ENCODE measurements at regions not wholly inside any gene's neighbourhood (a gene's known extent, or its start where the extent isn't known, plus 50 kb on each side); places are given as distances from the start of the nearest gene placed in this dataset.
"Not testable (repeated sequence)": the region's sequence is repeated elsewhere in the genome, so short reads cannot be mapped to it uniquely, and the experiment has no call there.

GRCh38 chr11:70549386-70549785, 151.1 kb downstream of the CTTN start:
- DNase-seq (ENCODE audit: low spot score), result no peak

- DNase-seq (ENCODE audit: low spot score), result no peak
Observed at GRCh38 chr11:70549796-70550195, 151.5 kb downstream of the CTTN start.

DNA sequence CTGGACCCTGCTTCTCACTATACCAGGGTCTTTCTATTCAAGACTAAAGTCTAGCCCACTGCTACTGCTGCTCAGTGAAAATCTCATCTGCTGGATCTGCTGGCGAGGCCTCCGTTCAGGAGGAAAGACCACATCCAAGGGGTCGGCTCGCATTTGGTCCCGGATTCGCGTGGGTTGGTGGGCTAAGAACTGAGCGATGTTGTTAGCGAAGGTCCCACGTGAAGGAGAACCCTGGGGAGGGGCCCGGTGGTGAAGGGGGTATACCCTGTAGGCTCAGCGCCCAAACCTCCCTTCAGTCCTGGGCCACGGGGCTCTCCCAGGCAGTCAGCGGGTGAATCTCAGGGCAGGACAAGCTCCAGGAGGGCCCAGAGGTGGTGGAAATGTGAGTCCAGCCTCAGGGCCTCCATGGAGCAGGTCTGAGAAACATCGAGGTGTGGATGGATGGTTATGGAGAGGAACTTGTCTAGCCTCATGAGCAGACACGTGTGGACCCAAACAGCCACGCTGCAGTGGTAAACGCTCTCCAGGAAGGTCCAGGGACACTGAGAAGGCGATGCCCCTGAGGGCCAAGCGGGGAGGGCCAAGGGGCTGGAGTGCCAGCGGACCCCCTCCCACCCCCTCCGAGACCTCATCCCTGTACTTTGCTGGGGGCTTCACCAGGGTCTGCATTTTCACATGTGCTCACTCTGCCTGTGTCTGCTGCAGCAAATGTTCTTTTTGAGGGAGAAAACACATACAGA, 152.3 kb downstream of the CTTN start:
- no peak for DNase-seq (ENCODE audit: low spot score)

GRCh38 chr11:70551351-70552166, 153.2 kb downstream of the CTTN start:
- DNase-seq (ENCODE audit: low spot score), result no peak

DNA sequence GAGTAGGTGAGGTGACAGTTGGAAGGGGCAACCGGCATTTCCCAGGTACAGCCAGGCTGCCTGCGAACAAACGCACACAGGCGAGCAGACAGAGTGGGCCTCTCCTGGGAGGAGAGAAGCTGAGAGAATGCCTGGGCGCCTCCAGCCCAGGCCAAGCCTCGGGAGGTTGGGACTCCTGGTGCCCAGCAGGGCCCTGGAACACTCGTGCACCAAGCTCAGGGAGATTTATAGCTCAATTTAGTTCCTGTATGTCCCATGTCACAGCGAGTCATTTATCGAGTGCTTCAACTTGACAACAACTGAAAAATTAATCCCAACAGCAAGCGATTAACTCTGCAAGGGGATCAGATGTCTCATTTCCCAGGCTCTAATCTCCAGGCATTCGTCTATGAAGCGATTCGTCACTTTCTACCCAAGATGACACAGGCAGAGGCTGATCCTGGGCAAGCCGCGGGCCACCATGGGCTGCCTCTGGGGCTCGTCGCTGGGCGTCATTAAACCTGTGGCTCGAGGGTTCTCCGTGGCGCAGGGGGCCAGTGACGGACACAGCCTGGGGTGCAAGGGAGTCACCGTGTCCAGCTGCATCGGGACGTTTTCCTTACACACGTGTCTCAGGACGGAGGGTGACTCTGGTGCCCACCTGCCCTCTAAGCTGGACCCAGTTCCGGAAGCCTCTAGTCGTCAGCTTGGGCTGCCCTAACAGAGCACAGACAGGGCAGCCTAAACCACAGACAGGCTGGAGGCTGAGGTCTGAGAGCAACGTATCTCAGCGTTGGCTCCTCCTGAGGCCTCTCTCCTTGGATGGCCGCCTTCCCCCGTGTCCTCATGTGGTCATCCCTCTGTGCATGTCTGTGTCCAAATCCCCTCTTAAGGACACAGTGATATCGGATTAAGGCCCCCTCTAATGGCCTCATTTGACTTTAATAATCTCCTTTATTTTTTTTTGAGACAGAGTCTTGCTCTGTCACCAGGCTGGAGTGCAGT, 154.1 kb downstream of the CTTN start:
- DNase-seq (ENCODE audit: low spot score), result no peak

GRCh38 chr11:70555078-70555477, 156.7 kb downstream of the CTTN start:
- DNase-seq (ENCODE audit: low spot score), result no peak

DNA sequence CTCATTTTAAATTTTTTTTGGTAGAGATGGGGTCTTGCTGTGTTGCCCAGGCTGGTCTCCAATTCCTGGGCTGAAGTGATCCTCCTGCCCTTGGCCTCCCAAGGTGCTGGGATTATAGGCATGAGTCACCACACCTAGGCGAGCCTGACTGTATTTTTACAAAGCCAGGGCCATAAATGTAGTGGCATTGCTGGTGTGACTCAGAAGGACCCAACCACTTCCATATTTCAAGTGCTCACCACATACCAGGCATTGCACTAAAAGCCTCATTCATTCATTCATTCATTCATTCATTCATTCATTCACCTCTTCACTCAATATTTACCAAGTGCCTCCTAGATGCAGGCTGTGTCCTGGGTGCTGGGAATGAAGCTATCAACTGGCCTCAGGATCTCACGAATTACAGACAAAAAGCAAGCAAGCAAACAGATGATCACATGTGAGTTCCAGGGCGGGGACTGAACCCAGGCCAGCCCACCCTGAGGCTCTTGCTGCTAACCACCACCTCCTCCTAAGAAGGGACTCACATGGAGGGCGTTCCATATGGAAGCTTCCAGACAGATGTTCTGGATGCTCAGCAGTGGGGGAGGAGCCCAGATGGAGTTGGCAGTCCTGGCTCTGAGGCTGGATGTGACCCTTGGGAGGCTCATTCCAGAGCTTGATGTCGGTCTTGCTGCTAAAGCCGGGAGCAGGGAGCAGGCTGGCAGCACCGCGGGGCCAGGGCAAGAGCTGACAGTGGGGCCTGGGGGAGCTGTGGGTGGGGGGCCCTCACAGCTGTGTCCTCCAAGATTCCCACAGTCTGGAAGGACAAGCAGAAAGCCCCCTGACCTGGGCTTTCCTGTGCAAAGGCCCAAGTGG, 158.8 kb downstream of the CTTN start:
- peak; percentile 91 for DNase-seq (ENCODE audit: low spot score)

DNA sequence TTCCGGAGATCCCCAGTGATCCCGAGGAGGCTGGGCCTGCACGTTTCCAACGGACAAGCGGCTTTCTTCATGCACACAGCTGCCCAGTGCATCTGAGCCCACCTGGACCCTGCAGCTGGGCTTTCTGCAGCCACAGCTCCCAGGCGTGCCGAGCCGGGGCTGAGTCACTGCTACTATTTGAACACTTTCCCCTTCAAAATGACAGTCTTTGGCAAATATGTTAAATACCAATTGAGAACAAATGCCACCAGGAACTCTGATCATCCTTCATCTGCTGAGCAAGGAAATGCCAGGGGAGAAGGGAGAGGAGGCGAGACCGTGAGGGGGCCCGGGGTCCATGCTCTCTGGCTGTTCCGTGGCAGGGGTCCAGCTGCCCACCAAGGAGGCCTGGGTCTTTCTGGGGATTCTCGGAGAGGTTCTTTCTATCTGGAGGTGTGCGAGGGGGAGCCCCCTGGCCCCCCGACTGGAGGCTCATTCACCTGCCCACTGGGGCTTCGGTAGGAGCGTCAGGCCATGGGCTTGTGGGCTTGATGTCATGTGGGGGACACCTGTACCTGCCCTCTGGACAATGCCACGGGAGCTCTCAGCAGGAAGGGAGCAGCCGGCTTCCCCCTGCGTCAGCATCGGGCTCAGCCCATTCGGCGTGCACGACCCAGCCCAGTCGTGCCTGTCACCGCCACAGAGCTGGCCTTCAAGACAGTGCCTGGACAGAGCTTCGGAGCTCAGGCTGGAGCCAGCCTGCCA, 159.6 kb downstream of the CTTN start:
- no peak for DNase-seq (ENCODE audit: low spot score)

DNA sequence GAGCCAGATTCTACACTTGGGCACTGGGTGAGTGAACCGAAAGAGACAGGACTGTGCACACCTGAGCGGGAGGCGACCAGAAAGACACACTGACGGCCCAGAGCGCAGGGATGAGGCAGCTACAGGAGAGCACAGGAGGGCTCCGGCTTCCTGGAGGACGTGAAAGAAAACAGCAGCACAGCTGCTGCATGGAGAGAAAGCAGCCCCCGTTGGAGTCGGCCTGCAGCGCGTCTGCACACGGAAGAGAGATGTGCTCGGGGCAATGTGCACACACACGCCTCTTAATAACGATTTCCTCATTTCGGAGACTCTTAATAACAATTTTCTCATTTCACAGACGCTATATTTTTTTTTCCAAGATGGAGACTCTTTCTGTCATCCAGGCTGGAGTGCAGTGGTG, 160.4 kb downstream of the CTTN start:
- no peak for DNase-seq (ENCODE audit: low spot score)

DNA sequence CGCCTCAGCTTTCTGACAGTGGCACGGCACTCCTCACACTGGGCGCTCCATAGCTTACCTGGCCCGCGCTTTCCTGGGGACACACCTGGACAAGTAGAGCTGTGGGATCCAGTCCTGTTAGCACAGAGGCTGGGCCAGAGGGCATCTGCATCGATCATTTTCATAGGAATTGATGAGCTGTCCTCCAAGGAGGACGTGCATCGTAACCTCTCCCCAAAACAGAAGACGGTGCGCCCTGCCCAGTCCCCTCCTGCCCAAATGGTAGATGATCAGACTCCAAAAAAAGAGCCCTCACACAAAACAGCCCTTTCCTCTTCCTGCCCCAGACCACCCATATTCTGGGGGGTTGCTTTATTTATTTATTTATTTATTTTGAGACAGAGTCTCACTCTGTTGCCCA, 161.2 kb downstream of the CTTN start:
- DNase-seq (ENCODE audit: low spot score), result no peak

DNA sequence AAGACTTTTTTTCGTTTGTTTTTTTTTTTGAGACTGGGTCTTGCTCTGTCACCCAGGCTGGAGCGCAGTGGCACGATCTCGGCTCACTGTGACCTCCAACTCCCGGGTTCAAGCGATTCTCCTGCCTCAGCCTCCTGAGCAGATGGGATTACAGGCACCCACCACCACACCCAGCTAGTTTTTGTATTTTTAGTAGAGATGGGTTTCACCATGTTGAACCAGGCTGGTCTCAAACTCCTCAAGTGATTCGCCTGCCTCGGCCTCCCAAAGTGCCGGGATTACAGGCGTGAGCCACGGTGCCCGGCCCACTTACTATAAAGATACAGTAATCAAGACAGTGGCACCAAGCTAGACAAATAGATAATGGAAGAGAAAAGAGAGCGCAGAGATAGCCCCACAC, 162.3 kb downstream of the CTTN start:
- DNase-seq (ENCODE audit: low spot score), result not testable (repeated sequence)

DNA sequence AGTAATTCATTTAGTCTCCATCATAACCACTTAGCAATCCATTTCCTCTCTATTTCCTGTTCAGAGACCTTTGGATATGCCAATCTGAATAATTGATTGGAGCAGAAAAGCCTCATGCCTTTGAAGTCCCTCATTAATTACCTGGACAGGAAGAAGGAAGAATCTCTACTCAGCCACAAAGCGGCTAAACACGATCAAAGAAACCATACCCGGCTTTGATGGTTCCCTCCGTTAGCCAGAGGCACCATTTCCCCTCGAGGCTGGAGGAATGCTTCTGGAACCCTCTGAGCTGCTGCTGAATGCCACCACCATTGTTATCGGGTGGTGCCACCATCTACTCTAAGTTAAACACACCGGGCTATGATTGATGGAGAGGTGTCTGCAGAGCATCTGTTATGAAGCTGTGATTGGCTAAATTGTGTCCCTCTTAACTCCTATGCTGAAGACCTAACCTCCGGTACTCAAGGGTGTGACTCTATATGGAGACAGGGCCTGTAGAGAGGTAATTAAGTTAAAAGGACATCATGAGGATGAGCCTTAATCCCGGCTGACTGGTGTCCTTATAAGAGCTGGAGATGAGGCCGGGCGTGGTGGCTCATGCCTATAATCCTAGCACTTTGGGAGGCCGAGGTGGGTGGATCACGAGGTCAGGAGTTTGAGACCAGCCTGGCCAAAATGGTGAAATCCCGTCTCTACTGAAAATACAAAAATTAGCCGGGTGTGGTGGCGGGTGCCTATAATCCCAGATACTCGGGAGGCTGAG, 168.6 kb downstream of the CTTN start:
- DNase-seq (ENCODE audit: low spot score), result no peak

- no peak for DNase-seq (ENCODE audit: low spot score)
Observed at GRCh38 chr11:70567680-70568034, 169.3 kb downstream of the CTTN start.

GRCh38 chr11:70568035-70568813, 169.9 kb downstream of the CTTN start:
- peak; percentile 77 for DNase-seq (ENCODE audit: low spot score)

DNA sequence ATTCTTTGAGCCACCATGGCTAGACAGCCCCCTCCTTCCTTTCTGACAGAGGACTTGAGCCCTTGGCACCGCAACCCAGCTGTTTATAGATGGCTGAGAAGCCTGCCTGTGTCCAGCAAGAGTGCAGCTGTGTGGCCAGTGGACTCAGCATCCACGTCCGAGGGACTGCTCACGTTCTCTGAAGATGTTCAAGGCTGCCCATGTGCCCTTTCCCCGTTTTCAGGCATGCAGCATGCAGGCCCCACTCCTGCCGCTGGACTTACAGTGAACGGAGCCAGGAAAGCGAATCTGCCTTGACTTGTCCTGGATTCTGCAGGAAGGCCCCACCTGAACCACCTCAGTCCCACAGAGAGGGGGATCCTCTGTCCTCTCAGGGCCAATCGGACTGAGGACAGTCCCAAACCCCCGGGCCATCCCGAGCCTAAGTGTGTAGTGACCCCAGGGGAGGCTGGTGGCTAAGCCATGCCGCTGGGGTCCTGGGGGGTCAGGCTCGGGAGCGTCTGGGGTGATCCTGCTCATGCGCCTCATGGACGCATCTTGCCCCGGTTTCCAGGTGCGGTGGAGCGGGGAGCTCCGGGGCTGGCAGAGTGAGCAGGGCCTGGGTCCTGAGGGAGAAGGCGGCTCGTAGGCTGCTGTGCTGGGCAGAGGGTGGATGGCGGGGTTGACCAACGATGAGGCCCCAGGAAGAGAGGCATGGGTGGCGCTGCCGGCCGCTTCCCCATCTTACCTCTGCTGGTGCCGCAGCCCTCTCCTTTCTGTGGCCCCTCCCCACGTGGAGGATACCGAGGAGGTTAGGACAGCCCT, 170.7 kb downstream of the CTTN start:
- DNase-seq (ENCODE audit: low spot score), result no peak

- DNase-seq (ENCODE audit: low spot score), result no peak
Observed at GRCh38 chr11:70569618-70569890, 171.2 kb downstream of the CTTN start.

DNA sequence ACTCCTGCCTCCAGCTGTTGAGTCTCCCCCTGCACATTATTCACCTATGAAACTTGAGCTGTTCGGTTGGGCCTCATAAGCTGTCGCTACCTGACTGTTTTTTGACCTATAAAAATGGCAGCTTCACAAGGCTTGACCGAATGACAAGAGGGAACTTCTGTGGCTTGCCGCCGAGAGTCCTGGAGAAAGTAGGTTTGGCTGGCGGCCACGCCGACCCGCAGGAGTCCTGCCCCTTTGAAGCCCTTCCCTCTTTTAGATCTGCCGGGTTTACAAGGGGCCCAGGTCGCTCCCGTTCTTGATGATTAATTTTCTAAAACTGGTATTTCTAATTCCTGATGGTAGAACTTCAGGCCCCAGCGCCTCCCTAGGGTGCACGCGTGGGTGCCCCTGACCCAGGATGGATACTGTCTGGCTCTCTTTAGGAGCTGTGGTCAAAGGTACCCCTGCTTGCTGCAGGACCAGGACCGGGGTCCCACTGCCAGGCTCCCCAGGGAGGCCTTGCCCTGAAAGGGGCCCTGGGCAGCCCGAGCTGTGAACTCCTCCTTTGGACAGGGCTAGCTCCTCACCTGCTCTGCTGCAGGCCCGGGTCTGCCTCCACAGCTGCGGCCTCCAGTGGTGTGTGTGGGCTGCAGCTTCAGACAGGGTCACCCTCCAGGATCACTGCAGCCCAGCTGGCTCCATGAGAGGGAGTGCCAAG, 171.8 kb downstream of the CTTN start:
- no peak for DNase-seq (ENCODE audit: low spot score)
